ENCODE measurements at regions not wholly inside any gene's neighbourhood (a gene's known extent, or its start where the extent isn't known, plus 50 kb on each side); places are given as distances from the start of the nearest gene placed in this dataset.

- DNase-seq: no peak
These were observed 158.5 kb upstream of the PMEPA1 start for GRCh38 chr20:57868310-57868709.

- no peak for DNase-seq
These were observed 158.0 kb upstream of the PMEPA1 start for GRCh38 chr20:57867807-57868206.

GRCh38 chr20:57867181-57867803 is 157.5 kb upstream of the PMEPA1 start:
- no peak for DNase-seq

GRCh38 chr20:57866250-57867106 is 156.7 kb upstream of the PMEPA1 start:
- no peak for DNase-seq

- no peak for DNase-seq
These were observed 155.5 kb upstream of the PMEPA1 start for GRCh38 chr20:57865266-57865665.

GRCh38 chr20:57860576-57860975 is 150.8 kb upstream of the PMEPA1 start:
- no peak for DNase-seq

GRCh38 chr20:57857969-57858368 is 148.2 kb upstream of the PMEPA1 start:
- DNase-seq: no peak

GRCh38 chr20:57857118-57857517 is 147.3 kb upstream of the PMEPA1 start:
- no peak for DNase-seq

- DNase-seq: no peak
These were observed 146.8 kb upstream of the PMEPA1 start for GRCh38 chr20:57856658-57857057.

- DNase-seq: no peak
These were observed 142.0 kb upstream of the PMEPA1 start for GRCh38 chr20:57851796-57852195.

GRCh38 chr20:57851025-57851682 is 141.3 kb upstream of the PMEPA1 start:
- no peak for DNase-seq

- no peak for DNase-seq
These were observed 139.9 kb upstream of the PMEPA1 start for GRCh38 chr20:57849521-57850215.

- no peak for DNase-seq
These were observed 139.3 kb upstream of the PMEPA1 start for GRCh38 chr20:57849121-57849520.

- no peak for DNase-seq
These were observed 138.5 kb upstream of the PMEPA1 start for GRCh38 chr20:57848282-57848681.

GRCh38 chr20:57847104-57847503 is 137.3 kb upstream of the PMEPA1 start:
- DNase-seq: no peak

GRCh38 chr20:57844626-57845596 is 135.1 kb upstream of the PMEPA1 start:
- no peak for DNase-seq

GRCh38 chr20:57843941-57844625 is 134.3 kb upstream of the PMEPA1 start:
- no peak for DNase-seq

- no peak for DNase-seq
These were observed 132.9 kb upstream of the PMEPA1 start for GRCh38 chr20:57842720-57843119.

GRCh38 chr20:57841297-57841866 is 131.6 kb upstream of the PMEPA1 start:
- DNase-seq: no peak

- DNase-seq: no peak
These were observed 130.9 kb upstream of the PMEPA1 start for GRCh38 chr20:57840504-57841296.
